Esophagus muscularis mucosa (tissue), 3 donors: ENCODE measurements at regions not wholly inside any gene's neighbourhood (a gene's known extent, or its start where the extent isn't known, plus 50 kb on each side); places are given as distances from the start of the nearest gene placed in this dataset.

Experiments
- EP300 ChIP-seq: sonication (generic); formaldehyde crosslinking; IDR thresholded peaks from one replicate; pipeline ENCODE4 v1.6.1; 2017; ENCODE audit warnings: antibody characterized with exemption
- TF ChIP-seq, protein P1 (sequence below), 3 experiments: fragments of 200-600 bp in 2 of 3; fragments of 450-650 bp in 1 of 3; sonication (generic) in 2 of 3; IDR thresholded peaks; one replicate each; pipeline ENCODE4 v1.5.1; 2017 to 2019; ENCODE audit warnings: antibody characterized with exemption in 3 of 3, mild to moderate bottlenecking in 2 of 3, moderate library complexity in 1 of 3

DNA sequence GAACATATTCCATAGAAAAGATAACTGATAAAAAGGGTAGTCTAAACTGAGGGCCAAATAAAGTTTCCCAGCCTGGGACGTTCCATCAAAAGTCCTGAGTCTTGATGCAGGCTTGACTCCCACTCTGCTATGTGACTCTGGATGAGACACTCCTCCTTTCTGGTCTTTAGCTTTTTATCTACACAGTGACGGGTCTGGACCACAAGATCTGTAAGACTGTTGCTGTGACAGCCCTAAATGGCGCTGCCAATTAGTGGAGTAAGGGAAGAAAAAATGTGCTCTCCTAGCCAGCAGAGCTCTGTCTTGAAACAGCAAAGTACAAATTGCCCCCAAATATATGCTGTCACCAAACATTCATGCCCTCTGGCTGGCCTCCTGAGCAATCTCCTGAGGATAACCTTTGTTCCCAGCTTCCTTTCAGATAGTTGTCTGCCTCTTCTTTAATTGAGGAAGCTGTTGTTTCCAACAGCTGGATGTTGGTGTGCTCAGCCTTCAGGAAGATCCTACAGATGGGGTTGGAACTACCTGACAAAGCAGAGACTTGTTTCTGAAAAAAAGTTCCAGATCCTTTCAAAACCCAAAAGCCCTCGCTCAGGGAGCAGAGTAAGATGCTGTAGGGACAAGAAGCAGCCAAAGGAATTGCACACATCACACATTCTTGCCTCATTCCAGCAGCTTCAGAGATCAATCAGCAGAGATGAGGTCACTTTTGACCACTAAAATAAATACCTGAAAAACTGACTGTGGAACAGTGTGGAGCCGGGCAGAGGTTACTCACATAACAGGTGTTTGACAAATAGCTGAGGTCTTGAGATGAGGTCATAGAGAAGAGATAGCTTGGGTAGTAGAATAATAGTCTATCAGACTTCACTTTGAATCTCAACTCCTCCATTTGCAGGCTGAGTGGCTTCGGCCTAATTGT lies 383.4 kb upstream of the FGF13 start:
- TF ChIP-seq, protein P1, sequence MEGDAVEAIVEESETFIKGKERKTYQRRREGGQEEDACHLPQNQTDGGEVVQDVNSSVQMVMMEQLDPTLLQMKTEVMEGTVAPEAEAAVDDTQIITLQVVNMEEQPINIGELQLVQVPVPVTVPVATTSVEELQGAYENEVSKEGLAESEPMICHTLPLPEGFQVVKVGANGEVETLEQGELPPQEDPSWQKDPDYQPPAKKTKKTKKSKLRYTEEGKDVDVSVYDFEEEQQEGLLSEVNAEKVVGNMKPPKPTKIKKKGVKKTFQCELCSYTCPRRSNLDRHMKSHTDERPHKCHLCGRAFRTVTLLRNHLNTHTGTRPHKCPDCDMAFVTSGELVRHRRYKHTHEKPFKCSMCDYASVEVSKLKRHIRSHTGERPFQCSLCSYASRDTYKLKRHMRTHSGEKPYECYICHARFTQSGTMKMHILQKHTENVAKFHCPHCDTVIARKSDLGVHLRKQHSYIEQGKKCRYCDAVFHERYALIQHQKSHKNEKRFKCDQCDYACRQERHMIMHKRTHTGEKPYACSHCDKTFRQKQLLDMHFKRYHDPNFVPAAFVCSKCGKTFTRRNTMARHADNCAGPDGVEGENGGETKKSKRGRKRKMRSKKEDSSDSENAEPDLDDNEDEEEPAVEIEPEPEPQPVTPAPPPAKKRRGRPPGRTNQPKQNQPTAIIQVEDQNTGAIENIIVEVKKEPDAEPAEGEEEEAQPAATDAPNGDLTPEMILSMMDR (IDR thresholded peaks at IDR 0.05): no peak
- no peak for TF ChIP-seq EP300
